Neutrophil (primary cell): ENCODE measurements at regions not wholly inside any gene's neighbourhood (a gene's known extent, or its start where the extent isn't known, plus 50 kb on each side); places are given as distances from the start of the nearest gene placed in this dataset.
"Not testable (repeated sequence)": the region's sequence is repeated elsewhere in the genome, so short reads cannot be mapped to it uniquely, and the experiment has no call there.

ENCODE experiments used
- H3K27ac ChIP-seq: fragments of 200-600 bp; sonication (generic); 2 replicates; pipeline ENCODE4 v1.5.1; 2016; ENCODE audit warnings: mild to moderate bottlenecking, moderate library complexity
- H3K27me3 ChIP-seq: fragments of 200-600 bp; sonication (generic); 2 replicates; pipeline ENCODE4 v1.6.0; 2016; ENCODE audit warnings: mild to moderate bottlenecking
- H3K36me3 ChIP-seq: fragments of 200-600 bp; sonication (generic); 2 replicates; pipeline ENCODE4 v1.5.1; 2017
- H3K4me1 ChIP-seq, 2 experiments: fragments of 200-600 bp in 1 of 2; sonication (generic) in 1 of 2; 1 replicate in 1 of 2; 2 replicates in 1 of 2; pipeline versions ENCODE4 v1.5.1 to v1.6.1; 2013 to 2016; ENCODE audit warnings: low read depth in 1 of 2, low read length in 1 of 2, mild to moderate bottlenecking in 1 of 2, moderate library complexity in 1 of 2; ENCODE audit not compliant: control insufficient read depth in 1 of 2, insufficient read depth in 1 of 2
- H3K4me3 ChIP-seq, 2 experiments: fragments of 200-600 bp in 1 of 2; sonication (generic) in 1 of 2; 1 replicate in 1 of 2; 2 replicates in 1 of 2; pipeline ENCODE4 v1.5.1; 2013 to 2016; ENCODE audit warnings: low read depth in 1 of 2, low read length in 1 of 2, mild to moderate bottlenecking in 1 of 2, moderate library complexity in 1 of 2
- H3K9me3 ChIP-seq: fragments of 200-600 bp; sonication (generic); 2 replicates; pipeline ENCODE4 v1.5.1; 2016
- CTCF ChIP-seq: fragments of 200-600 bp; sonication (generic); IDR thresholded peaks from 2 replicates; pipeline ENCODE4 v1.5.1; 2016; ENCODE audit warnings: antibody characterized with exemption

GRCh38 chrX:128616933-128617332 lies 564.7 kb upstream of the ACTRT1 start:
- Histone ChIP-seq H3K4me1 (no peaks in the 10 kb centered on the region), H3K27me3 (no peaks in the 10 kb centered on the region), H3K36me3 (no peaks in the 10 kb centered on the region), H3K4me3 (no peak overlapping the region), H3K9me3 (no peaks in the 10 kb centered on the region), H3K27ac (no peak overlapping the region)
- TF ChIP-seq CTCF: no peak

GRCh38 chrX:128606817-128607216 lies 554.6 kb upstream of the ACTRT1 start:
- H3K4me3 ChIP-seq, H3K36me3 ChIP-seq, H3K27ac ChIP-seq, H3K4me1 ChIP-seq, H3K9me3 ChIP-seq, H3K27me3 ChIP-seq: not testable (repeated sequence)

- H3K36me3 ChIP-seq, H3K27me3 ChIP-seq, H3K27ac ChIP-seq, H3K4me3 ChIP-seq, H3K9me3 ChIP-seq, H3K4me1 ChIP-seq: not testable (repeated sequence)
Measured at GRCh38 chrX:128606357-128606756, 554.2 kb upstream of the ACTRT1 start.

- no peak overlapping the region for H3K27ac ChIP-seq
- no peak for TF ChIP-seq CTCF
- no peaks in the 10 kb centered on the region for H3K27me3 ChIP-seq
- H3K9me3 ChIP-seq: no peaks in the 10 kb centered on the region
- no peaks in the 10 kb centered on the region for H3K36me3 ChIP-seq
- no peak overlapping the region for H3K4me3 ChIP-seq
- H3K4me1 ChIP-seq: no peaks in the 10 kb centered on the region
Measured at GRCh38 chrX:128601706-128602105, 549.5 kb upstream of the ACTRT1 start.

- TF ChIP-seq CTCF: no peak
- H3K36me3 ChIP-seq: no peaks in the 10 kb centered on the region
- H3K4me1 ChIP-seq: no peaks in the 10 kb centered on the region
- H3K27ac ChIP-seq: no peak overlapping the region
- no peak overlapping the region for H3K4me3 ChIP-seq
- no peaks in the 10 kb centered on the region for H3K27me3 ChIP-seq
- no peaks in the 10 kb centered on the region for H3K9me3 ChIP-seq
Measured at GRCh38 chrX:128599632-128600031, 547.4 kb upstream of the ACTRT1 start.

- H3K4me1 ChIP-seq: no peaks in the 10 kb centered on the region
- no peaks in the 10 kb centered on the region for H3K27me3 ChIP-seq
- H3K36me3 ChIP-seq: no peaks in the 10 kb centered on the region
- H3K27ac ChIP-seq: no peak overlapping the region
- no peaks in the 10 kb centered on the region for H3K9me3 ChIP-seq
- TF ChIP-seq CTCF: no peak
- no peak overlapping the region for H3K4me3 ChIP-seq
Measured at GRCh38 chrX:128582036-128582435, 529.8 kb upstream of the ACTRT1 start.

- H3K27ac ChIP-seq: no peak overlapping the region
- no peak for TF ChIP-seq CTCF
- no peaks in the 10 kb centered on the region for H3K4me1 ChIP-seq
- no peak overlapping the region for H3K4me3 ChIP-seq
- H3K36me3 ChIP-seq: no peaks in the 10 kb centered on the region
- H3K9me3 ChIP-seq: no peaks in the 10 kb centered on the region
- no peaks in the 10 kb centered on the region for H3K27me3 ChIP-seq
Measured at GRCh38 chrX:128581615-128582014, 529.4 kb upstream of the ACTRT1 start.
